NCI-H2196 treated with DMSO at 0.1 percent for 48 hours (cell line): ENCODE measurements at regions not wholly inside any gene's neighbourhood (a gene's known extent, or its start where the extent isn't known, plus 50 kb on each side); places are given as distances from the start of the nearest gene placed in this dataset.

Source experiments
- DNase-seq: peaks from one replicate; lab custom pipeline; 2025; ENCODE audit not compliant: unreplicated experiment; lab: John Stamatoyannopoulos, UW

- DNase-seq, result no peak
These were observed 1273.9 kb downstream of the BRD1 start for GRCh38 chr22:48553694-48554308.

GRCh38 chr22:48553119-48553518, 1274.6 kb downstream of the BRD1 start:
- DNase-seq, result no peak

- no peak for DNase-seq
These were observed 1275.9 kb downstream of the BRD1 start for GRCh38 chr22:48551716-48552268.

GRCh38 chr22:48551061-48551460, 1276.6 kb downstream of the BRD1 start:
- no peak for DNase-seq

- no peak for DNase-seq
These were observed 1279.3 kb downstream of the BRD1 start for GRCh38 chr22:48548391-48548790.

- DNase-seq, result no peak
These were observed 1279.7 kb downstream of the BRD1 start for GRCh38 chr22:48547971-48548370.

GRCh38 chr22:48546653-48547424, 1280.8 kb downstream of the BRD1 start:
- DNase-seq, result no peak

GRCh38 chr22:48545987-48546386, 1281.7 kb downstream of the BRD1 start:
- DNase-seq, result no peak

GRCh38 chr22:48541401-48542098, 1286.1 kb downstream of the BRD1 start:
- DNase-seq, result no peak

- no peak for DNase-seq
These were observed 1288.4 kb downstream of the BRD1 start for GRCh38 chr22:48539261-48539660.

GRCh38 chr22:48538291-48538820, 1289.3 kb downstream of the BRD1 start:
- no peak for DNase-seq

GRCh38 chr22:48537343-48537680, 1290.4 kb downstream of the BRD1 start:
- DNase-seq, result no peak

- DNase-seq, result no peak
These were observed 1290.9 kb downstream of the BRD1 start for GRCh38 chr22:48536541-48537342.

GRCh38 chr22:48535868-48536540, 1291.7 kb downstream of the BRD1 start:
- no peak for DNase-seq

GRCh38 chr22:48534395-48534958, 1293.2 kb downstream of the BRD1 start:
- no peak for DNase-seq

- no peak for DNase-seq
These were observed 1294.7 kb downstream of the BRD1 start for GRCh38 chr22:48532986-48533385.

GRCh38 chr22:48531761-48532435, 1295.8 kb downstream of the BRD1 start:
- no peak for DNase-seq

GRCh38 chr22:48531108-48531507, 1296.6 kb downstream of the BRD1 start:
- DNase-seq, result no peak

GRCh38 chr22:48530666-48531065, 1297.0 kb downstream of the BRD1 start:
- DNase-seq, result no peak
